Heart left ventricle (tissue), 13 donors: ENCODE measurements at regions not wholly inside any gene's neighbourhood (a gene's known extent, or its start where the extent isn't known, plus 50 kb on each side); places are given as distances from the start of the nearest gene placed in this dataset.

Experiments
- CTCF ChIP-seq, 12 donors: fragments of 200-600 bp; sonication (generic) in 4 of 12; IDR thresholded peaks; one replicate each; pipeline versions ENCODE4 v1.5.0 to v1.8.0; 2018 to 2022; ENCODE audit warnings: antibody characterized with exemption in 12 of 12, mild to moderate bottlenecking in 5 of 12
- POLR2A ChIP-seq, 2 donors: fragments of 450-650 bp; IDR thresholded peaks; one replicate each; pipeline ENCODE4 v1.6.1; 2017; ENCODE audit warnings: antibody characterized with exemption in 2 of 2, mild to moderate bottlenecking in 2 of 2, moderate library complexity in 2 of 2
- donor health status: ischemic (EF 13 %, LVEDD 7.1; RV severe dilation, severe dysfunction).
- donor health status: DM: no; HTN: yes; CAD: no.
- donor health status: DM: no; HTN: no; CAD: no.
- donor health status: ischemic (EF 25% LVEDD 6.9; RV normal size, moderate dysfunction).
- donor health status: ischemic (EF 25% LVEDD 5.7; RV mildly dilated, moderate dysfunction).
- donor health status: ischemic (EF 35%, LVEDD 5.7; RV mildly dilated, moderate dysfunction).
- donor health status: nonischemic (EF 11% LVEDD 7.7; RV severe dilation, severe dysfunction).
- donor health status: DM: yes; HTN: yes; CAD: no.
- donor health status: PGD.
- donor health status: ischemic (EF 29% LVEDD 5.4; RV normal size, mild dysfunction).
- donor health status: nonischemic (EF 23%, LVEDD 6.1; RV moderate dilation, normal function).

- no peak for TF ChIP-seq CTCF (IDR thresholded peaks at IDR 0.05)
- TF ChIP-seq POLR2A (IDR thresholded peaks at IDR 0.05), result no peak
Measured at GRCh38 chr6:99120641-99121040, 172.9 kb upstream of the FBXL4 start.
